ENCODE measurements at regions not wholly inside any gene's neighbourhood (a gene's known extent, or its start where the extent isn't known, plus 50 kb on each side); places are given as distances from the start of the nearest gene placed in this dataset.

GRCh38 chr4:55754754-55755350, 64.7 kb upstream of the EXOC1L start:
- TF ChIP-seq CTCF (conservative IDR thresholded peaks at IDR 0.05 in 1 of 2, IDR thresholded peaks at IDR 0.05 in 1 of 2; ENCODE audit: extremely low read depth in 1 of 2, insufficient read depth in 1 of 2, low read depth in 1 of 2, low read length in 2 of 2), result no peak
- TF ChIP-seq EZH2 (IDR thresholded peaks at IDR 0.05; ENCODE audit: borderline replicate concordance, low read length), result no peak
